Stimulated activated CD4-positive, alpha-beta T cell treated with anti-CD3 and anti-CD28 coated beads, Interleukin-4, amount 100 ng/mL, for 1 hour (primary cell): ENCODE measurements at regions not wholly inside any gene's neighbourhood (a gene's known extent, or its start where the extent isn't known, plus 50 kb on each side); places are given as distances from the start of the nearest gene placed in this dataset.

Experiments used
- DNase-seq: peaks from one replicate; pipeline ENCODE4 v3.0.0-alpha.2; 2020

DNA sequence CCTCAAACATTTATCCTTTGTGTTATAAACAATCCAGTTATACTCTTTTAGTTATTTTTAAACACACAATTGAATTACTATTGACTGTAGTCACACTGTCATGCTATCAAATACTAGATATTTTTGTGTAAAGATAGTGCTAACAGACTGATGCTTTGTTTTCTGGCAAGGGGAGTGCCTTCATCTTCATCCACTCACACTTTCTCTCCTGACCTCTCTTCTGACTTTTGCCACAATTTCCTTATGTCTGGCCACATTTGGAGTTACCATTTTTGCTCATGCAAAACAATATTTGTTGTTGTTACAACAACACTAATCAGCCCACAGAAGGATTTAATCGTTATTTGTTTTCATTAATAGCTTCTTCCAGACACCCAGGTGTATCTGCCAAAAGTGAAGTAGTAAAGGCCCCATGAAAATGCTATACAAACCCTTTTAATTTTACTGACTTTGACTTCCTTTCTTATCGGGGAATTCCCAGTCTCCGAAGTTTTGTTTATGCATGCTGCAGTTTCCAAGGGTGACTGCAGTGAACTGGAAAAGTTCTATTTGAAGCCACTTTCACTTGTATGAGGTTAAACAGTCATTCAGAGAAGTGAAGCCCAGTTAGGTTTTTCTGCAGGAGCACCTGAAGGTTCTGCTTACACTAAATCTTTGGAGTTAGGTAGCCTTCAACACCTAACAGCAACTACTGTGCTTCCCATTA lies 66.1 kb upstream of the FRY start:
- no peak for DNase-seq

- DNase-seq = no peak
These were observed 64.4 kb upstream of the FRY start for GRCh38 chr13:31967155-31967554.

DNA sequence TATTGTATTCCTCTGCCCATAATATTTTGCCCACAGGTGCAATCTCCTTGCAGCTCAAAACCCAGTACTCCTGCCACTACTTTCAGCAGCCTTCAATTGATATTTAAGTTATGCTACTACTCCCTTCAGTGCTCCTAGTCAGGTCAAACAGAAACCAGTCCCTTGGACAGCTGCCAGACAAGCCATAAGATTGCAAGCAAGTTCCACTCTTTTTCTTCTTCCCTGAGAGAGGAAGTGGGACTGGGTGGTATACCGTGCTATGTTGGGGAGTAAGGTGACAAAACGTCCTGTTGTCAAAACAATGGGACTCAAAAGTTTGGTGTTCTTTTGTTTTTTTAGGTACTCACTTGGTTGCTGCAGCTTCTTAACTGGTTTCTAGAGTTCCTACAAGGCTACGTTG lies 63.1 kb upstream of the FRY start:
- DNase-seq = no peak

- DNase-seq = no peak
These were observed 61.2 kb upstream of the FRY start for GRCh38 chr13:31970231-31970930.

DNA sequence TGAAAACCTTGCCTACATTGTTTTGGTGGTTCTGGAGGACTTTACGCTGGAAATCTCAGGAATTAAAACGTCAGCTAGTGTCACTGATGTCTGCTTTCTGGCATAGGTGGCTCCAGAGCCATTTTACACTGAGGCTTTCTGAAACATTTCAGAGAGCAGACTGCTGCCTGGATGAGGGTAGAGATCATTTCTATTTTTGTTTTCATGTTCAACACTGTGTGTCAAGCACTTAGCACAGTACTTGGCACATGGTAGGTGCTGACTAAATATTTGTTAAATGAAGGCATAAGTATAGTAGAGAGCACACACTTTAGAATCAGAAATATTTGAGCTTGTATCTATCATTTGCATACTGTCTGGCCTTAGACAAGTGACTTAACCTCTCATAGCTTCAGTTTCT lies 59.1 kb upstream of the FRY start:
- DNase-seq = no peak

DNA sequence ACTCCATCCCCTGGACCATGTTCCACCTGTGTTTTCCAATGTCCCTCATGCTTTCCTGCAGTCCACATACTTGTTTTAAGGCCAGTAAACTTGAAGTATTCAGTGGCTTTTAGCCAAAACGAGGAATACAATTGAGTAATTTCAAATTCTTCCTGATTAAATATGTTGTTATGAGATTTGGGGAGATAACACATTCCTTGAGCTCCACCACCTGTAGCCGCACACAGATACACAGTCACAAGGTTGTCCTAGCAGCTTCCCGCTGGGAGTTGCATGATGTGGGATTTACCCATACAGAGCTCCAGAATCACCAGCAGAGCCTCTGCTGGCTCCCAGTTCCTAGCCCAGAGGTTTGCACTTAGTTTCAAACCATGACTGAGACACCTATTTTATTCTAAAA lies 53.6 kb upstream of the FRY start:
- no peak for DNase-seq

DNA sequence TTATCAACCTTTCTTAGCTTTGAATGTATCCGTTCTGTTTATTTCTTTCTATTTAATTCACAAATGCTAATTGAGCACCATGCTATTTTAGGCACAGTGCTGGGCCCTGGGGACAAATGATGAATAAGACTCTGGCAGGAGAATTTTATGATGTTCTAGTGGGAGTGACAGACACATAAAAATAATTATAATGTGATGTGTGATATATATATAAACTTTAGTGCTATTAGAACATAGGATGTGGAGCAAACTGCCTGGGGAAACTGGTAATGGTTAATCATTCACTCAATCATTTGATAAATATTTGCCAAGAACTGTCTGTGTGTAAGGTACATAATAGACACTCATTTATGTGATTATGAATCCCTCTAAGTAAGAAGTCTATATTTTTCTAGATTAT lies 50.7 kb upstream of the FRY start:
- DNase-seq = no peak
